ENCODE measurements at regions not wholly inside any gene's neighbourhood (a gene's known extent, or its start where the extent isn't known, plus 50 kb on each side); places are given as distances from the start of the nearest gene placed in this dataset.

DNA sequence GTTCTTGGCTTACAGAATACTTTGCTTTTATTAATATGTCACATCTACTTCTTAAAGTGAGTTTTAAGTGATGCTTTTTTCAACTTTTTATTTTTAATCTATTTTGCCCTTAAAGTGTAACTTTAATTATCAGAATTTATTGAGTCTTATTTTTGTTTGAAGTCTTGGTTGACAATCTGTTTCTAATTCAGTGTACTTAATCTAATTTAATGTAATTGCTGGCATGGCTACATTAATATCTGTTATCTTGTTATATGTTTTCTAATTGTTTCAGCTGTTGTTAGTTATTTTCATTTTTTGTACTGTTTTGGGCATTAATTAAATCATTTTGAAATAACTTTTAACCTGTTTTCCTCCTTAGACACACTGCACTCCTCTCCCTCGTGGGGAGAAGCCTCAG is 558.7 kb upstream of the EYS start (continued):
- TF ChIP-seq TEAD4 (IDR thresholded peaks at IDR 0.05; ENCODE audit: low read depth, low read length) (no peak), RXRA (IDR thresholded peaks at IDR 0.05; ENCODE audit: insufficient read depth, low read depth, low read length) (no peak), EZH2 (IDR thresholded peaks at IDR 0.05; ENCODE audit: low read depth, low read length, severe bottlenecking) (no peak), FOSL1 (IDR thresholded peaks at IDR 0.05; ENCODE audit: insufficient read depth, low read depth, low read length) (no peak), POLR2AphosphoS5 (IDR thresholded peaks at IDR 0.05; ENCODE audit: low read depth, low read length) (no peak), RBBP5 (IDR thresholded peaks at IDR 0.05; ENCODE audit: borderline replicate concordance, low read depth, low read length) (no peak), CHD2 (IDR thresholded peaks at IDR 0.05; ENCODE audit: low read length) (no peak)
- TF ChIP-seq, protein P1, sequence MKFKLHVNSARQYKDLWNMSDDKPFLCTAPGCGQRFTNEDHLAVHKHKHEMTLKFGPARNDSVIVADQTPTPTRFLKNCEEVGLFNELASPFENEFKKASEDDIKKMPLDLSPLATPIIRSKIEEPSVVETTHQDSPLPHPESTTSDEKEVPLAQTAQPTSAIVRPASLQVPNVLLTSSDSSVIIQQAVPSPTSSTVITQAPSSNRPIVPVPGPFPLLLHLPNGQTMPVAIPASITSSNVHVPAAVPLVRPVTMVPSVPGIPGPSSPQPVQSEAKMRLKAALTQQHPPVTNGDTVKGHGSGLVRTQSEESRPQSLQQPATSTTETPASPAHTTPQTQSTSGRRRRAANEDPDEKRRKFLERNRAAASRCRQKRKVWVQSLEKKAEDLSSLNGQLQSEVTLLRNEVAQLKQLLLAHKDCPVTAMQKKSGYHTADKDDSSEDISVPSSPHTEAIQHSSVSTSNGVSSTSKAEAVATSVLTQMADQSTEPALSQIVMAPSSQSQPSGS (IDR thresholded peaks at IDR 0.05; ENCODE audit: low read length), result no peak

All from H1 (cell line).